HG03097 (cell line): ENCODE measurements at regions not wholly inside any gene's neighbourhood (a gene's known extent, or its start where the extent isn't known, plus 50 kb on each side); places are given as distances from the start of the nearest gene placed in this dataset.
"Not testable (repeated sequence)": the region's sequence is repeated elsewhere in the genome, so short reads cannot be mapped to it uniquely, and the experiment has no call there.

Source experiments
- ATAC-seq: cut with Tn5 transposase; IDR thresholded peaks from one replicate; pipeline ENCODE4 v1.9.1; 2021; ENCODE audit not compliant: unreplicated experiment, low FRiP score

DNA sequence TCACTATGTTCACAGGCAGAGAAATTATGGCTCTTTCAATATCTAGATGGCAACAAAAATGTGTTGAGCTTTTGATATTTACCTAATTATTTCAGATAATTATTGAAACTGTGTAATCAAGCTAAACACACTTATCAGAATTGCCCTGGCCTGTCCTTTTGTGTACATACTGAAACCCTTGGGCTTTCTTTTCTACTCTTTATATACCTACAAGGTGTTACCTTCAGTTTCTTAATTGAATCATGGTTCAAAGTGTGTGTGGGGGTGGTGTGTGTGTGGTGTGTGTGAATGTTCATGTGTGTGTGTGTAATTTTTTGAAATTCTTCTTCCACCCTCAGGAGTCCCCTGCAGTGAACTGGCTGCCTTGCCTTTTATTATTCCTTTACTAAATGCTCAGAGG, 506.8 kb upstream of the SOX9 start:
- no peak for ATAC-seq

DNA sequence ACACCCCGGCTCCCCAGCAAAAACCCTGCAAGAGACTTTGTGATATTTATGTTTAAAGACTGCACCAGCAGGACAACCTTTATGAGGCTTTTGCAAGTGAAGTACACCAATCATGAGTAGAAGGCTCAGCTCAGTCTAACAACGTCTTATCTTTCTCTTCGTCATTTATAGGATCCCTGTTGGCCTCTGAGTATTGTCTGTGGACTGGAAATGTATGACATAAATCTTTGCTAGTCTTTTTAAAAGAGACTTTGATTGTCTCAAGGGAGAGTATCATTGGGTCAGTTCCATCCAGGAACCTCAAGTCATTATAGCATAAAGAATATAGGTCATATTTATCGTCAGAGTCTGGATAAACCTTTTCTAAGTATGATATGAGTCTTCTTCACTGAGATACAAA, 505.0 kb upstream of the SOX9 start:
- ATAC-seq: no peak

DNA sequence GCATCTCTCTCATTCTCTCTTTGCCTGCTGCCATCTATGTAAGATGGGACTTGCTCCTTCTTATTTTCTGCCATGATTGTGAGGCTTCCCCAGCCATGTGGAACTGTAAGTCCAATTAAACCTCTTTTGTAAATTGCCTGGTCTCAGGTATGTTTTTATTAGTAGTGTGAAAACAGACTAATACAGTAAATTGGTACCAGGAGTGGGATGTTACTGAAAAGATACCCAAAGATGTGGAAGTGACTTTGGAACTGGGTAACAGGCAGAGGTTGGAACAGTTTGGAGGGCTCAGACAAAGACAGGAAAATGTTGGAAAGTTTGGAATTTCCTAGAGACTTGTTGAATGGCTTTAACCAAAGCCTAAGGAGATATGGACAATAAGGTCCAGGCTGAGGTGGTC, 503.1 kb upstream of the SOX9 start:
- not testable (repeated sequence) for ATAC-seq

DNA sequence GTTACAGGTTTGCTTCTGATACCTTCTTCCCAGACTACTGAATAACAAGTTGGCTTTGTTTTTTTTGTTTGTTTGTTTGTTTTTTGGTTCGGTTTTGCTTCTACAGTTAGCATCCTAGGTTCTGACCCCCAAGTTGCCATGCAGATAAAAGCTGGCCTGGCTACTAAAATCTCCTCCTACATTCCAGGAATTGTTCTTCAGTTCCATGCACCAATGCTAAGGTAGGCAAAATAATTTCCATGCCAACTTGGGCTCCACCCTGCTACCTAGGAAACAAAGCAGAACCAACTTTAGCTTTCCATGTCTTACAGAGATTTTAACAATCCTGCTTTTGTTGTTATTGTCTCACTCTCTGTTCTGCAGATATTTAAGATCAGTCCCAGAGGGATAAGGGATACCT, 495.5 kb upstream of the SOX9 start:
- ATAC-seq: no peak

DNA sequence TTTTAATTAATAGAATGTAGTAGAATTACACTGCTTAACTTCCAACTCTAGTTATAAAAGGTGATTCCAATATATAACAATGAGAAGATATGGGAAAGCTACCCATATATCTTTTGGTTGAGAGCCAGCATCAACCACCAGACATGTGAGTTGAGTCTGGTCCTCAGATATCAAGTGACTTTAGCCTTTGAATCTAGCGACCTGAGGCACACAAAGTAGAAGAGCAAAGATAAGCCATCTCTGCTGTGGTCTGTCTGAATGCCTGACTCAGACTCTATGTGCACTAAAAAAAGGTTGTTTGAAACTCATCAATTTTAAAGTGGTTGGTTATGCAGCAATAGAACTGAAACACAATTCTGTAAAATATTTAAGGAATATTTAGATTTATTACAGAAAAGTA, 492.5 kb upstream of the SOX9 start:
- ATAC-seq: no peak

GRCh38 chr17:71631483-71631882, 489.3 kb upstream of the SOX9 start:
- no peak for ATAC-seq

DNA sequence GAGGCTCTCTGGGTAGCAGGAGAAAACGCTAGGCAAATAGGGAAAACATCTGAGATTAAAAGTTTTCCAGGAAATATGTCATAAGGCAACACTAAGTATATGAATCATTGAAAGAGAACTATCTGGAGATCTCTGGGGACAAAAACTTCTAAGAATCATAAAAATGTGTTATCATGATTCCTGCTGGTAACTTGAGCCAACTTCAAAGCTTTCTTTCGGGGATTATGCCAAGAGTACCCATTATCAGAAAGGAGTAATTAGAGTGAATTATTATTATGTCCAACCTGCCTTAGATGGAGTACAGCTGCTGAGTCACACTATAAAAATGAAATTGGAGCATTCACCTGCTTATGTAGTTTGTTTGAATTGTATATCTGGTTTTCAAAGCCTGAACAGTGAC, 488.5 kb upstream of the SOX9 start:
- no peak for ATAC-seq

DNA sequence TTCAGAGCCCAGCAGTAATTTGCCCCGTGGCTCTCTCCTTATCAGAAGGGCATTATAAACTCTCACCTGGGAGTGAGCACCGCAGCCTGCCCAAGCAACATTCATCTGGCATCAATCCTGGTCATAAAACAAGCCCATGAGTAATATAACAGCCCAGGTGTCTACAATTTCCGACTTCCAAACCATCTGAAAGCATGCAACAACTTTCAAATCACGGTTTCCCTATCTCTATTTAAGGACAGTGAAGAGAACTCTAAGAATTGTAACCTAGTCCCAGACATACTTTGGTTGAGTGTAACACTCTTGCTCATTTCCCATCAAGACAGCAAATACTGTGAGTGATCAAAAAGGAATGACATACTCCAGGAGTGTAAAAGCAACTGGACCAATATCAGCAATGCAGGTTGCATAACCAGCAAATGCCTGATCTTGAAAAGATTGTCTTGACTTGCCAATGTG, 487.4 kb upstream of the SOX9 start:
- ATAC-seq: no peak

DNA sequence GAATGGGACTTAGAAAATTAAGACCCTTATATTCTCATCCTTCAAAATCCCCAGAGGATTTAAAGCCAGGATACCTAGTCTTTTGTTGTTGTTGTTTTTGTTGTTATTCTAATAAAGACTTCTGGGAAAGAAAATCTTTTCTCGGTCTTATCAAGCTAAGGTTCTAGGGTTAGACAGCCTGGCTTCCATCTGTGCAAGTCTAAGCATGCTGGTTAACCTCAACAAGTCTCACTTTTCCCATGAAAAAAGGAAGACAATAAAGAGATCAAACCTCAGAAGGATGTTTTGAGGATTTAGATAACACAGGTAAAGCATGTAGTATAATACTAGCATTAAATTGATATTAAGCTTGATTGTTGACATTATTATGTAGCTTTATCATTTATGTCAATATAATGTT, 486.4 kb upstream of the SOX9 start:
- ATAC-seq: no peak

DNA sequence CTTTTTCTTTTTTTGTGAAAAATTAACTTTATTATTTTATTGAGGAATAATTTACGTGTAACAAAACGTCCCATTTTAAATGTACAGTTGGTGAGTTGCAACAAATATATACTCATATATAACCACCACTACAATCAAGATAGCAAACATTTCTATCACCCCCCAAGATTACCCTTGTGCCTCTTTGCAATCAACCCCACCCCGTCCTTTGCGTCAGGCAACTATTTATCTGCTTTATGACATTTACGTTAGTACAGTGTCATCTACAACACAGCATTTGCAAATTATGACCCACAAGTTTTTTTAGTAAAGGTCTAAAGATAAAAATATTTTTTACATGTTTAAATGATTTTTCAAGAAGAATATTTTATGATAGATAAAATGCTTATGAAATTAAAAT, 485.6 kb upstream of the SOX9 start:
- ATAC-seq: no peak

DNA sequence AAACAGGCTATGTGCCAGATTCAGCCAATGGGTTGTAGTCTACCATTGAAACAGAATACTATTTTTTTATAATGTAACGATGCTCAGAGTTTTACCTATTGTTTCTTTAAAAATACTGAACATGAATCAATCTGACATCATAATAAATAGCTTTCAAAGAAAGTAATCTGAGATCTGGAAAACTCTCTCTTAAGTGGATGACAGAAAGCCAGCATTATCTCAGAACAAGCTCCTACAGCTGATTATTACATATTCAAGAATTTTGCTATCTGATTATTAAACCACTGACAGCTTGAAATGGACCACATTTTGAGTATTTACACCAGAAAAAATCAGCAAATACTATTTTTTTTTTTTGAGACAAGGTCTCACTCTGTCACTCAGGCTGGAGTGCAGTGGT, 484.2 kb upstream of the SOX9 start:
- no peak for ATAC-seq

DNA sequence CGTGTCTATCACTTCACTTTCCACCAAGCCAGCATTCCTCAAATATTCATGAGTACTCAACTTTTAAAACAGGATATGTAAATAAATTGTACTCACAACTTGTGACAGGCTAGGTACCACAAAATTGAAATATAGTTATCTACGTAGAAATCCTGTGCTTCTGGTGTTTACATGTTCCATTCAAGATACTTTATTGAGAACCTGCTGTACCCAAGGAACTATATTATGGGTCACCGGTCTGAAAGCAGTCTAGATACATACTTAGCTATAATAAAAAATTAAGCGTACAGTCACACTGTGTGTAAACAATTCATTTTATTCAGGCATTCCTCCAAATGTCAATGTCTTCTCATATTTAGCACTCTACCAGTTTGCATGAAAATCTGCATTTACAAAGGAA, 482.2 kb upstream of the SOX9 start:
- no peak for ATAC-seq

DNA sequence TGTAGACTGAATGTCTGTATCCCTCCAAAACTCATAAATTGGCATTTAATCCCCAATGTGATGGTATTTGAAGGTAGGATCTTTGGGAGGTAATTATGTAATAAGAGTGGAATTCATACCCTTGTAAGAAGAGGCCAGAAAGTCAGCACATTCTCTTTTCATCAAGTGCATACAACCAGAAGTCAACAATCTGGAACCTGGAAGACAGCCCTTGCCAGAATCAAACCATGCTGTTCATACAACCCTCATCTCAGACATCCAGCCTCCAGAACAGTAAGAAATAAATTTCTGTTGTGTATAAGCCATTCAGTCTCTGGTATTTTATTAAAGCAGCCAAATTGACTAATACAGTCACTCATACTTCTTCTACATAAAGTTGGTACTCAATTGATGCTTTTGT, 481.0 kb upstream of the SOX9 start:
- no peak for ATAC-seq

GRCh38 chr17:71646890-71647289, 473.9 kb upstream of the SOX9 start:
- not testable (repeated sequence) for ATAC-seq

DNA sequence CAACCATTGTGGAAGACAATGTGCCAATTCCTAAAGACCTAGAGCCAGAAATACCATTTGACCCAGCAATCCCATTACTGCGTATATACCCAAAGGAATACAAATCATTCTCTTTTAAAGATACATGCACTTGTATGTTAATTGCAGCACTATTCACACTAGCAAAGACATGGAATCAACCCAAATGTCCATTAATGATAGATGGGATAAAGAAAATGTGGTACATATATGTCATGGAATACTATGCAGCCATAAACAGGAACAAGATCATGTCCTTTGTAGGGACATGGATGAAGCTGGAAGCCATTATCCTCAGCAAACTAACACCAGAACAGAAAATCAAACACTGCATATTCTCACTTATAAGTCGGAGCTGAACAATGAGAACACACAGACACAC, 472.5 kb upstream of the SOX9 start:
- ATAC-seq: not testable (repeated sequence)

GRCh38 chr17:71649941-71650350, 470.9 kb upstream of the SOX9 start:
- ATAC-seq: no peak

GRCh38 chr17:71655542-71655941, 465.3 kb upstream of the SOX9 start:
- ATAC-seq: no peak

- ATAC-seq: no peak
These were observed 463.6 kb upstream of the SOX9 start for GRCh38 chr17:71656964-71657858.

DNA sequence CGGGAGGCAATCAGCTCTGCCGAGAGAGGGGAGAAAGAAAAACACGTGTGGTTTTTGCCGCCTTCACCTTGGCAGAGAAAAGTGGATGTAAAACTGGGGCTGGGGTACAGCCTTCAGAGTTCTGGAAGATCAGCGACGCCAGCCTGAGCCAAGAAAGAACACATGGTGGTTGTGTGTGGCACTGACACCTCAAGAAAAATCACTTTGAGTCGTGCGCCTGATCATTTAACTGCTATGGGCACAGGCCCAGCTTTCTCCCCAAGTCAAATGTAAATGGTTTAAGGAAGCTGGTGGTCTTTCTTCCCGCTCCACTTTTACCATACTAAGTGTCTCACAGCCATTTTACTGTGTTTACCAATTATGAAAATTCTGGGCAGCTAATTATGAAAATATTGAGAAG, 461.8 kb upstream of the SOX9 start:
- ATAC-seq: no peak

GRCh38 chr17:71664861-71665260, 456.0 kb upstream of the SOX9 start:
- ATAC-seq: no peak

GRCh38 chr17:71666047-71666446, 454.8 kb upstream of the SOX9 start:
- ATAC-seq: no peak

GRCh38 chr17:71667661-71668060, 453.2 kb upstream of the SOX9 start:
- ATAC-seq: no peak

DNA sequence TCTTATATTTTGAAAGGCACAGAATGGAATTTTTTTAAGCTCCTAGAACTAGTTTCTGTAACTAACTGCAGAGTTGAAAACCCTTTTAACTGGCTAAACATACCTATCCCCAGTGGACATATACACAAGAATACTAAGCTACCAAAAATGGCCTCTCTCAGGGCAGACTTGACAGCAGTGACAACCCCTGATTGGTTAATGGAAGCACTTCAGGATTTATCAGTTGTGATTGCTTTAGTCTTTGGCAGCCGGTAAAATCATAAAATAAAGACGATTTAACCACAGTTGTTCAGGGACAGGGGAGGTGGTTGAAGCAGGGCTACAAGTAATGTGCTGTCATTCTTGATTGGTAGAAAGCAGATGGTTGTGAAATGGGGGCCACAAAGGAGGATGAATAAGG, 452.0 kb upstream of the SOX9 start:
- no peak for ATAC-seq
